ENCODE measurements at regions not wholly inside any gene's neighbourhood (a gene's known extent, or its start where the extent isn't known, plus 50 kb on each side); places are given as distances from the start of the nearest gene placed in this dataset.
"Not testable (repeated sequence)": the region's sequence is repeated elsewhere in the genome, so short reads cannot be mapped to it uniquely, and the experiment has no call there.

DNA sequence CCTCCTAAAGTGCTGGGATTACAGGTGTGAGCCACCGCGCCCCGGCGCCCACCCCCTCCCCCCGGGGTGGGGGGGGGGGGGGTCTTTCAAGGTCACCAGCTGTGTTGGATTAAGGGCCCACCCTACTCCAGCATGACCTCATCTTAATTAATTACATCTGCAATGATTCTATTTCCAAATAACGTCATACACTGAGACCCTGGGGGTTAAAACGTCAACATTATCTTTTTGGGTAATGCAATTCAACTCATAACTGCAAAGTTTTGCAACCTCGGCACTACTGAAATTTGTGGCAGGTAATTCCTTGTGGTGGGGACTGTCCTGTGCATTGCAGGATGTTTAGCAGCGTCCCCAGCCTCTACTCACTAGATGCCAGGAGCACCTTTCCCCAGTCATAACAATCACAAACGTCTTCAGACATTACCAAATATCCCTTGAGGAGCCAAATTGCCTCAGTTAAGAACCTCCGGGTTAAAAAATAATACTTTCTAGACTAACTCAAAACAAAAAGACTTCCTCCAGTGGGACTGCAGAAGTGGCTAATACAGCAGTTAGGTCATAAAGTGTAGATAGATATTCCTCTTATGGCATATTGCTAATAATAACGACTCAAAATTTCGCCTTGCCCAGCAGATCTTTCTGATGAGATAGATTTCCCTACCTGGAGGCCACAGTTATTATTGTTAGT is 233.0 kb upstream of the KAZN start:
- DNase-seq: no peak

DNA sequence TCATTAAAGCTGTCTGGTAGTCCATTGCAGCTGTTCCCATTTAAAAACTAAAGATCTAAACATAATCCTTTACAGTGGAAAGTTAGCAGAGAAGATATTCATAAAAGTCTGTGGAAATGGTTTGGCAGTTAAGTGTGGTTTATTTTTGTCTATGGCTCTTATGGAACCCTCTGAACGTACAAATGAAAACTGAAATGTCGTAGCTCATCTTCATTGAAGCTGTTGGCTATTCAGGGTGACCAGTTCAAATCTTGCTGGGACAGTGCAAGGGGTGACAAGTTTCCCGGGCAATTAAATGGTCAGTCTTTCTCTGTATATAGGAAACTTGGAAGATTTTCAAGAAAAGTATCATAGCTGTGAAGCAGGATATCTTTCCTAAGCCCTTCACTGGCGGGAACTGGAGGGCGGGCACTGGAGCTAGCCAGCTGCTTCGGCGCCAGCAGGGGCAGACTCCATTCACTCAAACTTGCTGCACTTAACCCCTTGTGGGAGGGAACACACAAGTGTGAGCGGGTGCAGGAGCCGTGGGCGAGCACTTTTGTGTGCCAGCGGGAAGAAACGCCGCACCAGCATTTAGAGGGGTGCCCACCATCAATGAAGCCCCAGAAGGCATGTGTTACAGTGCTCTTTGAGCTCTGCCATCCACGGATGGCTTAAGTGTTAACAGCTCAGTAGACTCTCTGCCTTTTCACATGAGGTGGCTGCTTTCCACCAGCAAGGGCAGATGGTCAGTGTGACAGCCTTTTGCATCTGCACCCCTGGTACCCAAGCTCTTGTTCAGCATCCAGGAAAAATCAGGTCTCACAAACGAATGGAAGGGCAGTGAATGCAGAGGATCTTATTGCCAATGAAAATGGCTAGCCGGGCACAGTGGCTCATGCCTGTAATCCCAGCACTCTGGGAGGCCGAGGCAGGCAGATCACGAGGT is 232.1 kb upstream of the KAZN start:
- DNase-seq: no peak

DNA sequence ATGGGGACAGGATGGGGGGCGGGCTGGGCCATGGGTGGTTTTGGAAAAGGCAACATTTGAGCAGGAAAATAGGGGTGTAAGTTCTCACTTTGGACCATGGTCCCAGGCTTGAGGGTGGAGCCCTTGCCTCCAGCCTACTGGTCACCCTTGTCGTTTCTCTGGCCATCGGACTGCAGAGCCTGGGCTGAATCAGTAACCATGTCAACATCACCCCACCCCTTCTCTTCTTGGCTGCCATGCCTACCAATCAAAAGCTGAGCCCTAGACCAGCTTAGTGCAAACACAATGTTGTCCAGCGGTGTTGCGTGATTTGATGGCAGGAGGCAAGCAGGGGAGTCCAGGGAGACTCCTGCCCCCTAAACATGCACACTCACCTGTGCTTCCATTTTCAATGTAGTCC is 231.0 kb upstream of the KAZN start:
- DNase-seq: no peak

DNA sequence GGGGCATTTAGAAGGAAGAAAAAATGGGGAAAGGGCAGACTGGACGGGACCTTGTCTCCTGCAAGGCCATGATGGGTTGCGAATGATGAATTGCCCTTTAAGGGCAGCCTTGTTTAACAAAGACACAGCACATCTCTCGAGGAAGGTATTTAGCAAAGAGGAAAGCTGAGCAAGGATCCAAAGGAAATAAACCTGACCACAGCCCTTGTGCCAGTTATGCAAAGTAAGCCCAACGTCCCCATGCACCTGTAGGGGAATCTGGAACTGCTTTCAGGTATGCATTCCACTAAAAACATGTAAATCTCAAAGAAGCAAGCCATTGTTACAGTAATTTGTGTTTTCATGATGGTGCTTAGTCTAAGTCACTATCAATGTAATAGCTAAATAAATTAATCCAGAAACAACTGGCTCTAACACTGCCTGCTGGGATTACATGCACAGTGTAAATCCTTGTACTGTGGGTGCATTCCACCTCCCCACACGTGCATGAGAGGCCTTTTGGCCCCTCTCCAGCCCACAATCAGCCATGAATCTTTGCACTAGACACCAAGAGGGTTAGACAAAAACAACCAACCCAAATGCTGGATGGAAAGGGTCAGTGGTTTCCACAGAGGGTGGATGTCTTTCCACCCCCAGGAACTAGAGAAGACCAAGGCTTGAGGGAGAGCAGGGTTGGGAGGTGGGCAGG is 228.8 kb upstream of the KAZN start:
- DNase-seq: no peak

DNA sequence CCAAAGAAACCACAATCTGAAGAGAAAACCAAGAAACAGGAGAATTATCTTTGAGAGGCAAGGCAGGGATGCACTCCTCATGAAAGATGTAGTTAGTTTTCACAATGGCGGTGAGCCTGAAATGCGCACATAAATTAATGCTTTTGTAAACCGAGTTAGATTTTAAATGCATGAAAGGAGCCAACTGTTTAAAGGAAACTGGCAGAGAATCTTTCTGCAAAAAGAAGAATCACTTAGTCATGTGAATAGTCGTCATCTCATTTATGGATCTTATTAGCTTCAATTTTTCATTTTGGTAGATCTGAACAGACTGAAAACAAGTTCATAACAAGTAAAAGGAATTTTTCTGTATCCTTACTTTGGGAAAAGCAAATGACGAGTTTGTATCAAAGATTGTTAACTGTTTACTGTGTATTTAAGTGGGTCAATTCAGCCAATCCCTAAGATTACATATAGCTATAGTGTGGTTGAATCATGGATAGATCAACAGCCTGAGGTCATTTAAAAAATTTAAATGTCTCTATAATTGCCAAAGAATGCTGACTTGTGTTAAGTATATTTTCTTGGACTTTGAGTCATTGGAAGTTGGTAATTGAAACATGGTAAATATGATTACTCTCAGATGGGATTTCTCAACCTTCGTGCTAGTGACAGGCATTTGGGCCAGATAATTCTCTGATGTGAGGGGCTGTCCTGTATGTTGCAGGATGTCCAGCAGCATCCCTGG is 226.6 kb upstream of the KAZN start:
- DNase-seq: no peak

DNA sequence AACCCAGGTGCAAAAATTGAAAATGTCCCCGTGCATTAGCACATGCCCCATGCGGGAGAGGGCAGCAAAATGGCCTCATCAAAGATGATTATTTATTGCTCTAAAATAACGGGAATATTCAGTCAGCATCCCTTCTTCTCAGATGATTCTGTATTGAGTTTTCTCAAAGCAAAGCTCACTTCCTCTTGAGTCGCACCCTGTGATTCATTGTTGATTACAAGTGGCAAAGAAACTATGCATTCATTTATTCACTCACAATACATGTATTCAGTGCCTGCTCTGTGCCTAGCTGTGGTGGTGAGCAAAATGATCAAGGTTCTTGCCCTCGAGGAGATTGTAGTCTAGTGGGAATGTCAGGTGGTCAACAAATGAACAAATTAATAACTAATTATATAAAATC is 226.0 kb upstream of the KAZN start:
- DNase-seq: no peak

DNA sequence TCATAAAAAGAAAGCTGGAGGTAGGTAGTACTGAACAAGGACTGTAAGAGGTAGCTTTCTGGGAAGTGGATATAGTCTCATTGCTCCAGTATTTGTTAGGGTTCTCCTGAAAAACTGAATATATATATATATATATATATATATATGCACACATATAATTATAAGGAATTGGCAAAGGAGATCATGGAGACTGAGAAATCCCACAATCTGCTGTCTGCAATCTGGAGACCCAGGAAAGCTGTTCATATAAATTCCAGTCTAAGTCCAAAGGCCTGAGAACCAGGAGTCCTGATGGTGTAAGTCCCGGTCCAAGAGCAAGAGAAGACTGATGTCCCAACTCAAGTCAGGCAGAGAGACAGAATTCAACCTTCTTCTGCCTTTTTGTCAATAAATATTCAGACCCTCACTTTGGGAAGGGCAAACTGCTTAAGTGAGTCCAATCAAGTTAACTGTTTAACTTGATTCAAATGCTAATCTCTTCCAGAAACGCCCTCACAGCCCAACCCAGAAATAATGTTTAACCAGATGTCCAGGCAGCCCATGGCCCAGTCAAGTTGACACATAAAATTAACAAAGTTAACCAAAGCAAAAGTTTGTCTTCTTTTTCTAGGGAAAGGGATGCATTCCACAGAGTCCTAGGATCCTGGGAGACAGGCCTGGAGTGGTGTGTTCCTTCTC is 225.3 kb upstream of the KAZN start:
- no peak for DNase-seq

DNA sequence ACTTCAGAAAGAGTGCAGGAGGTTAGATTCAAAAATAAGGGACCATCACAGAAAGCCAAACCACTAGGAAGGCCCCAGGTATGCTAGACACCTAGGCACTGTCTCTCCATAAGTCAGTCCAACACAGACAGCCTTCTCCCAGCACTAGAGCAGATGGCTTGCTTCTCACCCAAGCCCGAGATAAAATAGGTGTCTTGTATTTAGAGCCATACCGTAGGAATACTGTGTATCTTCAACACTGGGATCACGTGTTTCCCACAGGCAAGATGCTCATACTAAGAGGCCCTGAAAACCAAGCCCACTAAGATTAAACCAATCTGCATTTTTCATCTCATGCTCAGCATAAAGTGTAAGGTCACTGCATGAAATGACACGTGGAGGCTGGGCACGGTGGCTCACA is 223.3 kb upstream of the KAZN start:
- no peak for DNase-seq

DNA sequence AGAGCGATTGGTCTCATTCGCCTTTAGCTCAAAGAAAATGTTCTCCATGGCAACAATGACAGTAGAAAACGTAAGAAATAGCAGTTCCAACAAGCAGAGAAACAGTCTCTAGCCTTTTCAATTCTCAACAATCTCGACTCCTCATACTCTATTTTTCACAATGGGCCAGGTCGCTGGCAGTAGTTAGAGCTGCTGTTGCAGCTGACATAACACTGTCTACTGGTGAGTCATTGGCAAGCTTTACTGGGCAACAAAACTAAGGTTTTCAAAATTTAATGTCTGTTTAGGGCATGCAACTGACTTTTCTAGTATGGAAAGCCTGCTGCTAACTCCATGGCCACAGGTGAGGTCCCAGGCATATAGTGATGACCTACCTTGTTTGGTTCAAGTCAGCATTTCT is 221.1 kb upstream of the KAZN start:
- DNase-seq: no peak

DNA sequence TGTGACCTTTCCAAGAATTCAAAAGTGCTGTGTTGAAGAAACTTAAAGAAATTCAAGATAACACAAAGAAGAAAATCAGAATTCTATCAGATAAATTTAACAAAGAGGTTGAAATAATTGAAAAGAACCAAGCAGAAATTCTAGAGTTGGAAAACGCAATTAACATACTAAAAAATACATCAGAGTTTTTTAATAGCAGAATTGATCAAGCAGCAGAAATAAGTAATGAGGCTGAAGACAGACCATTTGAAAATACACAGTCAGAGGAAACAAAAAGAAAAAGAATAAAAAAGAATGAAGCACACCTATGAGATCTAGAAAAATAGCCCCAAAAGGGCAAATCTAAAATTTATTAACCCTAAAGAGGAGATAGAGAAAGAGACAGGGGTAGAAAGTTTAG is 218.1 kb upstream of the KAZN start:
- no peak for DNase-seq

DNA sequence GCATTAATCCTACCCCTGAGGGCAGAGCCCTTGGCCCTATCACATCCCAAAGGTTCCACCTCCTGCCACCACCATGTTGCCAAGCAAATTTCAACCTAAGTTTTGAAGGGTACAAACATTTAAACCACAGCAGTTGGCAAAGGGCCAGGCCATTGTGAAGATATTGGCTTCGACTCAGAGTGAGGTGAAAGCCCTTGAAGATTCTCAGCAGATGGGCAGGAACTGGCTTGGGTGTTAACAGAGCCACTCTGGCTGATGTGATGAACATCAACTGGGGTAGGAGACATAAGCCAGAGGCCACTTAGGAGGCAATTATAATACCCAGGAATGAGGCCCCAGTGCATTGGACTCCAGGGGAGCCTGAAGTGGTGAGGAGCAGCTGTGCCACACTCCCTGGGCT is 207.7 kb upstream of the KAZN start:
- DNase-seq: no peak

DNA sequence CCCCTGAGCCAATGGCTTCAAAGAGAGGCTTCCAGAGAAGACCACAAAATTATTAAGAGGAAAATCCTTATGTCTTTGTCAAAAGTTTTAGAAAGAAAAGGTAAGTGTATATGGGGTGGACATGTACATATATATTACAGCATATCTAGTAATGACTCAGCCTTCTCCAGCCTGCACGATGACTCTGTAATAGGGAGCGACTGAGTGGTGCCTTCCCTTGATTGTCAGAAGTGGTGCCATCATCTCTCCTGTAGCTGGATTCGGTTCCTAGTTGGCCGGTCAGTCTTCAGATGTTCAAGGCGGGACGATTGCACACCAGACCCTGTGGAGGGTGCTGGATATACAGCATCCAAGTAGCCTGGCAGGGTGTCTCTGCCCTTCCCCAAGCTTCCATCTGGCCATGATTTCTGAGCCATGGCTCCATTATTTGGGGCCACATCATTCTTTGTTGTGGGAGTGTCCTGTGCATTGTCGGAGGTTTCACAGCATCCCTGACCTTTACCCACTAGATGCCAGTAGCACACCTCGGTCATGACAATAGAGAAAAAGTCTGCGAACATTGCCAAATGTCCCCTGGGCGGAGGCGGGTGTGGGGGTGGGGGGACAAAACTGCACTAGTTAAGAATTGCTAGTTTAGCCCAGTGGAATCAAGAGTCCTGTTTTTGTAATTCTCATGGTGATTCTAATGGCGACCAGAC is 206.2 kb upstream of the KAZN start:
- no peak for DNase-seq

DNA sequence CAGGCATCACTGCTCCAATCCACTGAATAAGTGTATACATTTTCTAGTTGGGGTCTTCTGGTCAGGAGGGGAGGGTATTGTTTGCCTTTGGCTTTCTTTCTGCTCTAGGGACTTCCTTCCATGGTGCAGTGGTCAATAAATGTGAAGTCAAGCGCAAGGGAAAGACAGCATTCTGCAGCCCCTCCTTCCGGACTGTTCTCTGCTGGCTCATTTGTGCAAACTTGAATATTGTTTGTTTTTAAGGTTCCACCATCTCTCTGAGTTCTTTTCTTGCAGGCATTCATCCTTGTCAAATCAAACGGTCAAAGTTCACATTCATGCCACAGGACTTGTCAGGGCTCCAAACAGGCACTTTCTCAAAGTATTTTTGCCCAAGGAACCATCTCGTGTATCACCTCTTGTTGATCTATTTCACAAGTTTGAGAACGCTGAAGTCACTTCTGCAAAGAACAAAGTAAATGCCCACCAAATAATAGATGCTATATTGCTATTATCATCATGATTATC is 205.6 kb upstream of the KAZN start:
- DNase-seq: no peak

DNA sequence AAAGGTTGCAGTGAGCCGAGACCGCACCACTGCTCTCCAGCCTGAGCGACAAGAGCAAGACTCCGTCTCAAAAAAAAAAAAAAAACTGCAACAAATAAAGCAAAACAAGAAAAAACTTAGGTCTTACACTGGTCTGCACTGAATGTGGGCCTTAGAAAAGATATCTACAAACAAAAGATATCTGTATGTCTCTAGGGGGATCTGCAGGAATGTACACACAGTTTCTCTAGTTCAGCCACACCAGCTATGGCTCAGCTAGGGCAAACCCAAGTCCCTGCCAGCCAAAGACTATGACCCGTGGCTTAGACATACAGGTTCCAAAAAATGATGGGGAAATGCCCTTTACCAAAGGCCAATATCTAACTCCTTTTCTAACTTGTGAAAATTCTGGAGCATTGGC is 202.4 kb upstream of the KAZN start:
- DNase-seq: no peak

DNA sequence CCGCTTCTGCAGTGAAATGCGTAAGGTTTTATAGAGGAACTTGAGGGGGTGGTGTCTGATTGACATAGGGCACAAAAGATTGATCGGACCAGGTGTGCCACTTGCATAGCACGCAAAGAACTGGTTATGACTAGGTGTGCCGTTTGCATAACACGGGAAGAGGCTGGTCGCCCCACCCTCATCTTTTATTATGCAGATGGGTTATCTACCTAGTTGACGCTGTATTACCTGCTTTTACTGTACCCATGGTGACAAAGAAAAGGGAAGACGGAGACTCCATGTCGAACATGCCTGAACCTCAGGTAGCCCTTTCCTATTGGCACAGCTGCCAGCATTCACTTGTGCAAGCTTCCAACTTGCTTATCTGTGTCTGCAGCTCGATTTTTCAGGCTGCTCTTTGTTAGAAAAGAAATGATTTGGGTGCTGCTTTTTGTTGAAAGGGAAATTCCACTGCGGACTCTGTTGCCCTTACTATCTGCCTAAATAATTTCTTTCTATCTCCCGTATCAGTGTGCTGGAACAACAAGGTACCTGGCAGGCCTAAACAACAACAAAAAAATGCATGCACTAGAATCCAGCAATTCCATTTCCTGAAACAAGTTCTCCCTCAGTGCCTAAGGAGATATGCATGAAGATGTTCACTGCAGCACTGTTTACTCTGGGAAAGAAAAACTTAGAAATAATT is 194.4 kb upstream of the KAZN start:
- DNase-seq: no peak

DNA sequence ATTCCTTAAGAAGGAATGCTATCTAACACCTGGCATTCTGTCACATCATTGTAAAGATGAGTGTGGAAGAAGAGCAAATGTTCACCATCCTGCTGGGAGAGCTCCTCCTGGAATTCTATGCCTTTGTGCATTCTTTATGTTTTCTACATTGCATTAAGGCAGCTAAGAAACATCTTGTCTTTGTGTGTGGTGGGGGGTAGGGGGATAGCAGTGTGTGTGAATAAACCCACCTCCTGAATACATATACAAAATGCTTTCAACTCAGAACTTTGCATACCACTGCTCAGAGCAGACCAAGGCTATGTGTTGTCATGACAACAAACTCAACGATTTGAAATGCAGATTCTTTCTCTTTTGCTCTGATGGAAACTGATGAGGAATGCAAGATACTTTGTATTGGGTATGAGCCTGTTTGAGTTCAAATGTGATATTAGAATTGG is 193.6 kb upstream of the KAZN start:
- no peak for DNase-seq

DNA sequence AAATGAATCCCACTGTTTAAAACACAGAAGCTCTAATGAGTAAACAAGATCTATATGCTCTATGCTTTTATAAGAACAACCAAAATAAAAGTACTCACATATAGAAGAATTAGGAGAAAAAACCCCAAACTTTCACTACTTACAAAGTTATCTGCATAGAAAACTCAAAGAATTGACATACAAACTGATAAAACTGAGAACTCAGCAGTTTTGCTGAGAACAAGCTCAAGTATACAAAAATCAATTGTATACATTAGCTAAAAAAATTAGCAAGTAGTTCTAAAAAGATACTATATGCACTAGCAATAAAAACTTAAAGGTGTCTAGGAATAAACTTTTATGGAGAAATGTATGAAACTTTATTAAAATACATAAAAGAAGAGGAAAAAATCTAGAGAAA is 186.2 kb upstream of the KAZN start:
- DNase-seq: no peak

DNA sequence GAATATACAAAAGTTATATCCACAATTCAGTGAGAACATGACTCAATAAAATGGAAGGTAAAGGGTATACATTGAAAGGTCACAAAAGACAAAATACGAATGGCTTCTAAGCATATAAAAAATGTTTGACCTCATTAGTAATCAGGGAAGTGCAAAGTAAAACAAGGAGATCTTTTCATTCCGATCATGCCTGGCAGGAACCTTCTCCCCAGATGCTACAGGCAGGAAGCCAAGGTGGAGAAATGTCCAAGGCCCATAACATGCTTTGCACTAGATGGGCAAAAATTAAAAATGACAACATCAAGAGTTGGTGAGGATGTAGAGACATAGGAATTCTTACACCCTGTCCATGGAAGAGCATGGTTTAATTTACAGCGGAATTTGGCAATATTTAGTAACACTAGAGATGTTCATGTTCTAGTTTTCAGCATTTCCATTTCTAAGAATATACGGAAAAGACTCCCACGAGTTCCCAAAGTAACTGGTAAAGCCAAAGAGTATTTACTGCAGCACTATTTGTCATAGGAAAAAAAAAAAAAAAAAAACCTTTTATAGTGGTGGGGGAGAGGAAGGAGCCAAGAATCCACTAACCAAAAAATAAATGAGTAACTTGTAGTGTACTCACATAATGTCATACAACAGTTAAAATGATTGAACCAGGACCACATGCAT is 184.5 kb upstream of the KAZN start:
- DNase-seq: no peak

DNA sequence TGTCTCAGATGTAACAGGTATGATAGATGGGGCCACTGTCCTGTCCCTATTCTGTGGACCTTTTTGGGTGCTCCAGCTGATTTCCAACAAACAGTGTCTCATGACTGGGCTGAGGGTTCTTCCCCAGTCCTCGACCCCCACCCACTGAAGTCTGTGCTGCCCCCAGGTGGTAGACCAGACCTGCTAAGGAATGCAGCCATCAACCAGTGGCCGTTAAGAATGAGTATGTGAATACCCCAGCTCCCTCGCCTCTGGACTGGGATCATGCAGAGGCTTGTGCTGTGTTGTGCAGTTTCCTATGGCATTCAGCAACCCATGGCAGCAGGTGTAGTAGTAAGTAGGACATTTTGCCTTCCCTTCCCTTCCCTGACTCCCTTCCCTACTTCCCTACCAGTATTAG is 183.1 kb upstream of the KAZN start:
- DNase-seq: no peak

DNA sequence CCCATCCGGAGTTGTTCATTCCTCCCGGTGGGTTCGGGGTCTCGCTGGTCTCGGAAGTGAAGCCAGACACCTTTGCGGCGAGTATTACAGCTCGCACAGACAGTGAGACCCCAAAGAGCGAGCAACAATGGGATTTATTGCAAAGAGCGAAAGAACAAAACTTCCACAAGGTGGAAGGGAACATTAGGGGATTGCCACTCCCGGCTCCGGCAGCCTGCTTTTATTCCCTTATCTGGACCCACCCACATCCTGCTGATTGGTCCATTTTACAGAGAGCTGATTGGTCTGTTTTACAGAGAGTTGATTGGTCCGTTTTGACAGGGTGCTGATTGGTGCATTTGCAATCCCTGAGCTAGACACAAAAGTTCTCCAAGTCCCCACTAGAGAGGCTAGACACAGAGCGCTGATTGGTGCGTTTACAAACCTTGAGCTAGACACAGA is 178.7 kb upstream of the KAZN start:
- DNase-seq: not testable (repeated sequence)

Data from COR-L47 (cell line).